ENCODE measurements at regions not wholly inside any gene's neighbourhood (a gene's known extent, or its start where the extent isn't known, plus 50 kb on each side); places are given as distances from the start of the nearest gene placed in this dataset.
"Not testable (repeated sequence)": the region's sequence is repeated elsewhere in the genome, so short reads cannot be mapped to it uniquely, and the experiment has no call there.

DNA sequence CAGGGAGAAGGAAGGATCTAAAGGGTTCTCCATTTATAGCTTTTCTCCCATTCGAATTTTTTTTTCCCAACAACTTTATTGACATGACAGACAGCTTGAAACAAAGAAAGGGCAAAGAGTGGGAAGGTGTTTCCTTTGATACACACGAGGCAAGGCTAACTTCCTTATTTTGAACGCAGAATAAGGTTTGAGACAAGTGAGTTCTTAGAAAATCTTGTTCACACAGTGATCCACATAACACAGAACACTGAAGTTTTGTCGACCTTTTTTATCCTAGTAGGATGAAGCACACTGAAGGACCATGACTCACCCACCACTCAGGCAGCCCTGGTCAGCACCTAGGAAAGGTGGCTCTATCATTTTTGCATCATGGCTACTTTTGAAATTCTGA is 425.8 kb upstream of the MDFIC2 start:
- DNase-seq, result no peak

DNA sequence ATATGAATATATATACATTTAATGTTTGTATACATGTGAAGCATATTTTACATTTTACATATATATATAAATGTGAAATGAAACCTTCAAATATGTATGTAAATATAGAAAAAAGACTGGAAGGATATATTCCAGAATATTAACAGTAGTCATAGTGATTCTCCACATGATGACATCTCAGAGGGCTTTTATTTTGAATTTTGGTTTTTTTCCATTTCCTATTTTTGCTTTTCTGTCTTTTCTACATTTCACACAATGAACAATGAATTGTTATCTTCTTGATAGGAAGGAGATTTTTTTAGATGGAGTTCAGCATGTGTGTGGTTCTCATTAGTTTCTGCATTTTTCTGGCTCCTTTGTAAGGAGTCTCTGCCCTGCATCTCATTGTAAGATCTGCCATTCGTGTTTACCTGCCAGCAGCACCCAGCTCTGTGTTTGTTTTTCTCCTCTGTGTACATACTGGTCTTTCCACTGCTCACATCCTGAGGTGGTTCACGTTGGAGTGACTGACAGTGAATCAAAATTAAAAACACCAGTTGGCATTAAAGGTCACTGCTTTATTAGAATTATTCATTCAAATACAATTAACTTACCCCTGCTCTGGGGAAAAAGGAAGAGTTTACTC is 425.3 kb upstream of the MDFIC2 start:
- no peak for DNase-seq

DNA sequence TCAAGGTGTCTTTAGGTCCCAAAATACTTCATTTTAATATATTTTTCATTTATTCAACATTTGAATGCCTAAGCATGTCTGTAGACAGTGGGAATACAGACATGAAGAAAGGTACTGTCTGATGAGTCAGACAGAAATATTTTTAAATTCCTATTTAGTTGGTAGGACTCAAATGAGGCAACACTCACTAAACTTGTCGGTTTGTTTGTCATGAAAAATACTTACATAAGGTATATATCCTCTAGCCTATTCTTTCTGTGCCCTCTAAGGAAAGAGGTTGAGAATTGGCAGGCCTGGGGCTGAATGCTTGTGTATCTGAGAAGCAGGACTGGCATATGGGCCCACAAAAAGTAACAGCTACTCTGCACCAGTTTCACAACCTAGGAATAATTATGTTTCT is 423.6 kb upstream of the MDFIC2 start:
- DNase-seq, result no peak

DNA sequence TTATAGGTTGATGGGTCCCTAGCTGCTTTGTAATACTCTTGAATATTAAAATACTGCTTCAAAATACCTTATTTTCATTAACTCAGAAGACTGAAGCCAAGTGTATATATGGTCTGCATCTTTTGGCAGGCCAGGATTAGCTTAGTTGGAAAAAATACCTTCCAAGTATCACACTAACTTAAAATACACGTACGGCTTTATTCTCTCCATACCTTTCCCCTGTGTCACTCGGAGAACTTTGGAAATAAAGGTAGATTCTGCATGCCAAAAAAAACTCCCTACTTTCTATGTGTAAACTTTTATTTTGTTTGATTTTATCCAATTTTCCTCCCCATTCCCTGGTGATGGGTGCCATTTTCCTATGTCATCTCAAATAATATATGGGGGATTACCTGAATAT is 422.3 kb upstream of the MDFIC2 start:
- no peak for DNase-seq

GRCh38 chr3:70731046-70731445 is 418.6 kb upstream of the MDFIC2 start:
- no peak for DNase-seq

- no peak for DNase-seq
Observed at GRCh38 chr3:70729845-70730244, 417.4 kb upstream of the MDFIC2 start.

- no peak for DNase-seq
Observed at GRCh38 chr3:70728311-70728710, 415.9 kb upstream of the MDFIC2 start.

DNA sequence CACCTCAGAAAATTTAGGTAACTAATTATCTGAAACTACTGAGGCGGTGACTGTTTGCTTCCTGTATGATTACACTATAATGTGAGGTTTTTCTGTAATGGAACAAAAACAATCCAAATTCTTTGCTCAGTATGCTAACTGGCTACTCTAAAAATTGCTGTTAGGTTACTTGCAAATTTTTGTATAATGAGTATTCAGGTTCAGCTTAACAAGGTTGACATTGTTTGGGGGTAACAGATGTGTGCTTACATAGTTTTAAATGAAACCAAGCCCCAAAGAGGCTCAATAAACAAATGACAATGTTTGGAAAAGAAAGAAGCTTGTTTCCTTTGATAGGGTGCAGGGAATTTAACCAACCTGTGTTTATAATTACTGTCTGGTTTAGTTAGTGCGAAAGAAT is 414.5 kb upstream of the MDFIC2 start:
- no peak for DNase-seq

DNA sequence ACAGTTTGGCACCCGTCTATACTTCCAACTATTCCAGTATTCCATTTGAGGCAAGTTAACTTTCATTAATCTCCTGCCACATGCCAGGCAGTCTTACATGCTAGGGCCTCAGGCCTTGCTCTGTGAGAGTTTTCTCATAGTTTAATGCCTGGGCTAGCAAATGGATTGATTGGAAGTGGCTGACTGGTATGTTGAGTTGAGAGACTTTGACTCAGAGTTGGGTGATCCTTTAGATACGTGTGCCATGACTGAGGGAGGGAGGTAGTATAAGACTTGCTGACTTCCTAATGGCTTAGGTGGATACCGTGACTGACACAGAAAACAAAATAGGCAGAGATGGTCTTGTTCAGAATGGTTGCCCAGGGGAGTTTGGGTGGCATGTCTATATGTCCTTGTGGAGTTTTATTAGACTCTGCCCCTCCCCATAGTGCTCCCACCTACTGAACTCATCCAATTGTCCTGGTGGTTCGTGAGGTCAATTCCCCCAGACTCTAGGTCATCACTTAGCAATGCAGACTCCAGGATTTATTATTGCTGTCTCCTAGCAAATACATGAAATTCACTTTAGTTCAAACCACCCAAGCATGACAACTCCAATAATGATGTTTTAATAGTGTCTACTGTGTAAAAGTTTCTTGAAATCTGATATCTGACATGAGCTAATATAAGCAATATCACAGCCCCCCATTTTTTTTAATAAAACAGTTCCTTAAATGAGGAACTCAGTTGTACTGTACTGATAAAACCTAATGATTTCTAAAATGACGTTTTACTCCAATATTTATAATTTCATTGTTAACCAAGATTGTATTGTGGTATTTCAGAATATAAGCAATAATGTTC is 413.9 kb upstream of the MDFIC2 start:
- DNase-seq, result no peak

DNA sequence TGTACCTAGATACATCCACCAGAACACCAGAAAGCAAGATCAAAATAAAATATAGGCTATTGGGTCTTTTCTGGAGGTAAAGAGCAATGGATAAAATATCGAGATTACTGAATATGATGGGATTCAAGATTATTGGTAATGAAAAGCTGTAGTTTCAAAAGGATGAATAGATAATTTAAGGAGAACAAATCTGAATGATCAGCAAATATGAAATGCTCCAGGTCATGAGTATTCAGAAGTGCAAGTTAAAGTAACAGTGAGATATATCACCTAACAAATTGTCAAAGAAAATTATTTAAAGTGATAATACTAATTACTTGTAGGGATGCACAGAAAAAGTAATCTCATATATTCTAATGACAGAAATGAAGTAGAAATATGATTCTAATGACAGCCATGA is 409.6 kb upstream of the MDFIC2 start:
- no peak for DNase-seq

GRCh38 chr3:70716832-70717231 is 404.4 kb upstream of the MDFIC2 start:
- DNase-seq, result peak; percentile 18 to 24

- no peak for DNase-seq
Observed at GRCh38 chr3:70712449-70713082, 400.1 kb upstream of the MDFIC2 start.

DNA sequence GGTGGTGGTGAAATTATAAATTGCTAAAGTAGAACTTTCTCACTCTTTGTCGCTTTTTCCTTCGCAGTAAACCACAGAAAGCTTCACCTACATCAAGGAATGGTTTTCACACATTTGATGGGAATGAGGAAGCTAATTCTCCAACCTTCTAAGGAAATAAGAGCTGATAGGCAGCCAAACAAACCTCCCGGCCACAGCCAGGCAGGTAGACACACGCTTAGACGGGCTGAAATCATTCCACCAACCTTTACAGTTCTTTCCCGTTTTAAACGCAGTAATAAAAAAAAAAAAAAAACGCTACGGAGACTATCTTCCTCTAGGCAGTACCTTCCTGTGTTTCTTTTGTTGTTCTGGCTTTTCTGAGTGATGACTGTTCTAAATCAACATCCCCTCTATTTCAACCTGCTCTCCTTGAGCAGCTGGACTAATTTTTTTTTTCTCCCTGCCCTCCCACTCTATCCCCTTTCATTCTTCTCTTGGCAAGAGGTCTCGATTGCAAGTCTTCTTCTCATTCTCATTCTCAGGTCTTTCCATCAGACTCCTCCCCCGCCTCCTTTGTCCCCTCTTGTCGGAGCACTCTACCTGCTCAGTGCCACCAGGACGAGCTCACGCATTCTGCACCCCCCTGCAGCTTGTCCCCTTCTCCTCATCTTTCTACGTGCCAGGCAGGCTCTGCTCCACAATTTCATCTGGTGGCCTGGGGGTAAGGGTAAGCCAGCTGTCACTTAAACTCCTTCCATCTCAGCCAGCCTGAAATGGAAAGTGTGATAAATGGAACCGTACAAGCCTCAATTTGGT is 391.1 kb upstream of the MDFIC2 start:
- DNase-seq, result no peak

- DNase-seq, result no peak
Observed at GRCh38 chr3:70702132-70702531, 389.7 kb upstream of the MDFIC2 start.

- no peak for DNase-seq
Observed at GRCh38 chr3:70684701-70685100, 372.3 kb upstream of the MDFIC2 start.

DNA sequence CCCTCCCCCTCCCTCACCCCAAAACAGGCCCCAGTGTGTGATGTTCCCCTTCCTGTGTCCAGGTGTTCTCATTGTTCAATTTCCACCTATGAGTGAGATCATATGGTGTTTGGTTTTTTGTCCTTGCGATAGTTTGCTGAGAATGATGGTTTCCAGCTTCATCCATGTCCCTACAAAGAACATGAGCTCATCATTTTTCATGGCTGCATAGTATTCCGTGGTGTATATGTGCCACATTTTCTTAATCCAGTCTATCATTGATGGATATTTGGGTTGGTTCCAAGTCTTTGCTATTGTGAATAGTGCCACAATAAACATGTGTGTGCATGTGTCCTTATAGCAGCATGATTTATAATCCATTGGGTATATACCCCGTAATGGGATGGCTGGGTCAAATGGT is 363.4 kb upstream of the MDFIC2 start:
- DNase-seq, result not testable (repeated sequence)

DNA sequence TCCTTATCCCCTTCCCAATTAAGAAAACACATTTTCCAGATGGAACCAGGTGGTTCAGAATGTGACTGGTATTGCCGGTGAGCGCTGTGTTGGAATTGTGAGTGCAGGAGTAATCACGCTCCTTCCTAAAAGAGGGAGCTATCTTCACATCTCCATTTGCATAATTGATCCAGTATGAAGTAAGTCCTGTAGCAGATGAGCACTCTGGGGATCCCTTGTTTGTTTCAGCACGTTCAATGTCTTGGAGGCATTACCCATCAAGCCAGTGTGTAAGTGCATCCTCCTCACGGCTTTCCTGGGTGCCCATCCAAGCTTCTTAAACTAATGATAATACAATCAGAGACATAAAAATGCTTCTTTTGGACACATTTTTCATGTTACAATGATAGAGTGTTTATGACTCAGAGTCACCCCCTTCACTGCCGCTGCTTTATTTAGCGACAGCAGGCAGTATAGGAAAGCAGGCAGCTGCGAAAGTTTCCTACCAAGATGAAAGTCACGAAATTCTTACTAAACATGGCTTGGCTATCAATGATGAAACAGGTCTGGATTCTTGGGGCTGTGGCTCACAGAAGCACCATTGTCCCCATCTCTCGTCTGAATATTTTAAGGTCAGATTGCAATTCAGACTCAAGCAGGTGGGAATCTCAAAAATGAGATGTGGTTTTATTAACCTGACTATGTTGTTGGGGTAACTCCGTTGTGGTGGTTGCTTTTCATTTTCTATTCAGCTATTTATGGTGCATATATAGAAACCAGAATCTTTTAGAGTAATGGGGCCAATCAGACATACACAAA is 346.3 kb upstream of the MDFIC2 start:
- no peak for DNase-seq

DNA sequence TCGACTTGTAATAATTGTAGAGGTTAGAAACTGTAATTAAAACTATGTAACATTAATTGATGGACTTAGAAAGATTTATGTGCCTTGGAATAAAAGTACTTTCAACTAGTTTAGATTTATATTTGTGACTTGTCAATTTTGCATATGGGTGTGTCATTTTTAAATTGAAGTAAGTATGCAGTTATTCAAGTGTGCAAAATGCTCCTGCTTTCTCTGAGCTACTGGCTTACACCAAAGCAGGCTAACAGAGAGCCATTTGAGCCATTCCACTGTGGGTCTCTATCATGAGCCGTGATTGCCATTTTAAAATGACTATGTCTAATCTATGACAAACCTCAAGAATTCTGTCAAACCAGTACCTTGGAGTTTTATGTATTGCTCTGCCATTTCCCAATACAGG is 345.0 kb upstream of the MDFIC2 start:
- no peak for DNase-seq

- DNase-seq, result no peak
Observed at GRCh38 chr3:70647823-70648222, 335.4 kb upstream of the MDFIC2 start.

GRCh38 chr3:70647094-70647493 is 334.7 kb upstream of the MDFIC2 start:
- DNase-seq, result no peak

GRCh38 chr3:70646635-70647034 is 334.2 kb upstream of the MDFIC2 start:
- no peak for DNase-seq

Data from right lung (tissue), 2 donors.